22Rv1 (cell line): ENCODE measurements at regions not wholly inside any gene's neighbourhood (a gene's known extent, or its start where the extent isn't known, plus 50 kb on each side); places are given as distances from the start of the nearest gene placed in this dataset.
"Not testable (repeated sequence)": the region's sequence is repeated elsewhere in the genome, so short reads cannot be mapped to it uniquely, and the experiment has no call there.

Source experiments
- H3K27ac ChIP-seq: fragments of 450-650 bp; 2 replicates; pipeline ENCODE4 v1.5.1; 2017
- CTCF ChIP-seq: fragments of 450-650 bp; IDR thresholded peaks from 2 replicates; pipeline ENCODE4 v1.5.1; 2017; ENCODE audit warnings: mild to moderate bottlenecking
- ZFX ChIP-seq: fragments of 450-650 bp; IDR thresholded peaks from 2 replicates; pipeline ENCODE4 v1.6.1; 2017; ENCODE audit warnings: antibody characterized with exemption, borderline replicate concordance

- no peak overlapping the region for H3K27ac ChIP-seq
- no peak for TF ChIP-seq ZFX
- TF ChIP-seq CTCF: no peak
Observed at GRCh38 chr6:152811785-152812184, 61.2 kb downstream of the VIP start.

- TF ChIP-seq CTCF: no peak
- no peak for TF ChIP-seq ZFX
Observed at GRCh38 chr6:152815230-152815872, 64.8 kb downstream of the VIP start.

GRCh38 chr6:152816055-152816454 is 65.5 kb downstream of the VIP start:
- no peak for TF ChIP-seq ZFX
- TF ChIP-seq CTCF: no peak
- H3K27ac ChIP-seq: no peak overlapping the region

More at GRCh38 chr6:152815230-152815872, 64.8 kb downstream of the VIP start:
- no peak overlapping the region for H3K27ac ChIP-seq

- no peak for TF ChIP-seq CTCF
- TF ChIP-seq ZFX: no peak
- no peak overlapping the region for H3K27ac ChIP-seq
Observed at GRCh38 chr6:152821525-152821924, 70.9 kb downstream of the VIP start.

GRCh38 chr6:152824666-152825065 is 74.1 kb downstream of the VIP start:
- no peak overlapping the region for H3K27ac ChIP-seq
- no peak for TF ChIP-seq CTCF
- no peak for TF ChIP-seq ZFX

- TF ChIP-seq ZFX (no peak), CTCF (no peak)
- no peak overlapping the region for H3K27ac ChIP-seq
Observed at GRCh38 chr6:152828431-152828830, 77.8 kb downstream of the VIP start.

- not testable (repeated sequence) for H3K27ac ChIP-seq
Observed at GRCh38 chr6:152834366-152834765, 83.8 kb downstream of the VIP start.

- TF ChIP-seq CTCF (no peak), ZFX (no peak)
- no peak overlapping the region for H3K27ac ChIP-seq
Observed at GRCh38 chr6:152836523-152836922, 85.9 kb downstream of the VIP start.
